DMS53 (cell line): ENCODE measurements at regions not wholly inside any gene's neighbourhood (a gene's known extent, or its start where the extent isn't known, plus 50 kb on each side); places are given as distances from the start of the nearest gene placed in this dataset.

ENCODE experiments used
- DNase-seq: peaks from one replicate; lab custom pipeline; 2025; lab: John Stamatoyannopoulos, UW

DNA sequence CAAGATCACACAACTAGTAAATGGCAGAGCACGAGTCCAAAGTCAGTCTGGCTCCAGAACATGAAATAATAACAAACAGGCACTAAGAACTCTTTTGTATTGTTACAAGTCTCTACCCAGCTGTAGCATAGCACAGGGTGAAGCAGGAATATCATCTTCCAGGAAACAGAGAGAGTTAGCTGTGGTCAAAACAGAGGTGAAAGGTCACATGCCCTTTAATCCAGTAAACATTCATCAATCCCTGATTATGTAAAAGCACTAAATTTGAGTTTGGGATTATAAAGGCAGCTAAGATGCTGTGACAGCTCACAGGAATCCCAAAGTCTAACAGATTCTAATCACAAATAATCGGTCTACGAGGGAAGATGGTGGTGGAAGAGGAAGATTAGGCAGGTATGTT lies 133.0 kb upstream of the ASTN2 start:
- DNase-seq: no peak

GRCh38 chr9:117546894-117547678 lies 132.2 kb upstream of the ASTN2 start:
- peak; percentile 86 for DNase-seq

DNA sequence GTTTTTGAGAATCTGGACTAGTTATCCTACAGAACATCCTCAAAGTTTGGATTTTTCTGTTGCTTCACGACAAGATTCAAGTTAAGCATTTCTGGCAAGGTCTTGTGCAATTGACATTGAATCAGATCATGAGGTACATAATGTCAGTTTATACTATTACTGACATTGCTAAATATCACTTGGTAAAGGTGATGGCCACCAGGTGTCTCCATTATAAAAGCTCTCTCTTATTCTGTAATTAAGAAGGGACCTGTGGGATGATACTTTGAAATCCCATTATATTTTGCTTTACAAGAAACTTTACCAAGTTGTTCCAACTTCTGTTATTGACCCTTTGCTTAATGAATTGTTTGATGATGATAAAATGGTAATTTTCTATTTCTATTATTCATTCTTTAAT lies 131.0 kb upstream of the ASTN2 start:
- peak; percentile 40 for DNase-seq

- no peak for DNase-seq
Observed at GRCh38 chr9:117543089-117543488, 128.2 kb upstream of the ASTN2 start.

DNA sequence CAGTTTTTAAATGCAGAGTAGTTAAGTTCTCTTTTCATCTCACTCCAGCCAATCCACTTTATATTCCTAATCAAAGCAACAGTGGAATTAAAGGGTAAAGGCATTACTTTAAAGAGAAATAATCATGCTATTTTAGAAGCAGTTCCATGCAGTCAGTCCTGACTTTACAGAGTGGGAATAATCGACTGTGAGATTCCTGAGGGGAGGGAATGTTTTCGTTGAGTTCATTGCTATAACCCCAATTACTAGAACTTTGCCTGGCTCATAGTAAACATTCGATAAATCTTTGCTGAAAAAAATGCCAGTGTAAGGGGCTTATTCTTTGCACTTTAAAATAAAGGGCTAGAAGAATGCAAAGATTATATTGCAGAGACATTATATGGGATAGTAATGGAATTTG lies 127.2 kb upstream of the ASTN2 start:
- no peak for DNase-seq

DNA sequence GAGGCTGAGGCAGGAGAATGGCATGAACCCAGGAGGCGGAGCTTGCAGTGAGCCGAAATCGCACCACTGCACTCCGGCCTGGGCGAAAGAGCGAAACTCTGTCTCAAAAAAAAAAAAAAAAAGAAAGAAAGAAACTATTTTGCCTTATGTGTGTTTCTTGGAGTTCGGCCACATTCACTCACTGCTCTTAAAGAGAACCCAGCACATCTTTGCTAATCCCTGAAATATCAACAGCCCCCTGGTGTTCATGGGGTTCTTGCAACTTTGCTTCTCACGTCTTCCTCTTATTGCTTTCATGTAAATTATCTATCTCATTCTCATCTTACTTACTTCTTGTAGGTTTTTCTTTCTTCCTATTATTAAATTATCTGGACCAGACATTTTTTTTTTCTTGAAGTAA lies 126.3 kb upstream of the ASTN2 start:
- no peak for DNase-seq

GRCh38 chr9:117535973-117536372 lies 121.1 kb upstream of the ASTN2 start:
- no peak for DNase-seq

DNA sequence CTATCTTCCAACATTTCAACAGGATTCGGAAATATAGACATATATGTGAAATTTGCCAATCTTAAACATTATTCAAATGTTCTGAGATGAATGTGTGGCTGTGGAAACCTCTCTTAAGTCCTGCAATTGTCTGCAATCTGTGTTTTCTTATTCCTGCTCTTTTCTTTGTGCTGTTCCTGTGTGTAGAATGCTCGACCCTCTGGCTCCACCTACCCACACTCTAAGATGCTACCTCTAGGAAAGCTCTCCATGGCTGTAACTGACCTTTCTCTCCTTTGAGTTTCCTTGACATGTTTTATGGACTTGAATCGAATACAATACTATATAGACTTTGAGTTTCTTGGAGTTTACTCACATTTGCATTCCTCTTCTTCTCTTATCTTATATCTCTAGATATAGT lies 120.6 kb upstream of the ASTN2 start:
- DNase-seq: peak; percentile 10

DNA sequence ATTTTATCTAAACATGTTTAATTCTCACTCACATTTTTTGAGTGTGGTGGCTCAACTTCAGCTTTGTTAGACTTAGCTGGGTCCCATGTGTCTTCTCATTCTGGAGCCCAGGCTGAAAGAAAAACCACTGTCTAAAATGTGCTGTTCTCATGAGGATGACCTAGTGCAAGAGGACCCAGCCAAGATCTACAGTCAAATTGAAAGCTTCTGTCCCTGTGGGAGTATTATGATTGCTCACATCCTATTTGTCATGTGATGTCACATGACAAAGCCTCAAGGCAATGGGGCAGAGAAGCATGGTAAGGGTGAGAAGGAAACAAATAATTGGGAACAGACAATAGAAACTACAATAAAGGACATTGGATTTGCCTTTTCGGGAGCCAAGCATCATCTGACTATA lies 113.4 kb upstream of the ASTN2 start:
- DNase-seq: peak; percentile 12

GRCh38 chr9:117526674-117527073 lies 111.8 kb upstream of the ASTN2 start:
- DNase-seq: peak; percentile 63

- peak; percentile 30 for DNase-seq
Observed at GRCh38 chr9:117523531-117524153, 108.8 kb upstream of the ASTN2 start.

GRCh38 chr9:117521293-117521692 lies 106.4 kb upstream of the ASTN2 start:
- DNase-seq: peak; percentile 5

DNA sequence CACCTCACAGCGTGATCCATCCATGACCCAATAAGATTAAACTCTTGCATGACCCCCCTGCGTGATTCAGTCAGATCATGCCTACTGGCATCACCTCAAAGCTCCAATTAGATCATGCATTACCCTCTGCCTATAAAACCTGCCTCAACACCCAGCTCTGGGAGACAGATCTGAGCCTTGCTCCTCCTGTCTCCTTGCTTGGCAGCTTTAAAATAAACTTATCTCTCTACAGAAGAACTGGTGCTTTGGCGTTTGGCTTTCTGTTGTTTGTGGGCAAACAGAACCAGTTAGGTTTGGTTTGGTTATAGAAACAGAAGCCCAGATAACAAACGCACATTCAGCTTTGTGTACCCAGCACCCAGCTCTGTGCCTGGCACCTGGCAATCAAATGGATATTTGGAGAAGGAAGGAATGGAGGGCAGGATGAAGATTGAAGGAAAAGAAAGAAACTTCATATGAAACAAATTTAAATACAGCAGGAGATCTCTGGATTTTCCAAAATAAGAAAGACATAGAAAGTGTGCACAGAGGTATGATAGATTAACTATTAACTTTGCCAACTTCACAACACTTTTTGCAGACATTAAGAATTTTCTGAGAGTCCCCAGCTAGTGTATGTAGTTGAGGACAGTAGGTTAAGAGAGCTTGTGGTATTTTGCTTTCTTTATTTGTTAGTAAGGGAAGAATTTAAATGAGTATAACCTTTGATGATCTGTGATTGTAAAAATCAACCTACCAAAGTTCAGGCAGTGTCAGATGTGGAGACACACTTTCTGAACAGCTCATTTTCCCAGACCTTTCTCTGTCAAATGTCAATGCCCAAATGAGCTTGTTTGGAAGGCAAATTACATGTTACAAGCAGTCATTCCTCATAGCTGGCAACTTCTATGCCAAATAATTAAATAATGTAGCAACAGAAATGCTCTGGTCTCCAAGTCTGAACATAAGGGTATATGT lies 102.1 kb upstream of the ASTN2 start:
- peak; percentile 91 for DNase-seq

GRCh38 chr9:117511852-117512481 lies 97.1 kb upstream of the ASTN2 start:
- no peak for DNase-seq

- DNase-seq: no peak
Observed at GRCh38 chr9:117496307-117496706, 81.5 kb upstream of the ASTN2 start.

DNA sequence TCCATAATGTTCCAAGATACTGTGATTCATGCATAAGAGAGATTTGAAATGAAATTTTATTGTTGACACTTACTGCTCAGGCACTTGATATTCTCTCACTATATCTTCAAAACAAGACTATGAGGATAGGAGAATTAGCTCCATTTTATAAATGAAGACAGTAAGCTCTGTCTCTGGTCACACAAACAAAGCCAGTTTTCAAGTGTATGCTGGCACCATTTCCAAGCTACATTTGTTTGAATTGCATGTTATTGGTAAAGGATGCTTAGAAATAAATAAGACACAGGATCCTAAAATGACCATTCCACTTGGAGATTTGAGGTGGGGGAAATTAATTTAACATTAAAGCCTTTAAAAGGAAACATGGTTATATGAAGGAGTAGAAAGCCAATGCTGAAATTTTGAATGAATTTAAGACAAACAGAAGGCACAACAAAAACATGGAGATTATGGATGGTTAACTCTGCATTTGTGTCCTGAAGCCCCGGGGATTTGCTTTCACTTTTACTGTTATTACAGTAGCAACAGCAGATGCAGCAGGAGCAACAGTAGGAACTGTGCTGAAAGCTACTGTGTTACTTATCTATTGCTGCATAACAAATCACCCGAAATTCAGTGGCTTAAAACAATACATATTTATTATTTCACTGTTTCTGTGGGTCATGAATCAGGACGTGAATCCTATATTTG lies 79.7 kb upstream of the ASTN2 start:
- DNase-seq: peak; percentile 59

DNA sequence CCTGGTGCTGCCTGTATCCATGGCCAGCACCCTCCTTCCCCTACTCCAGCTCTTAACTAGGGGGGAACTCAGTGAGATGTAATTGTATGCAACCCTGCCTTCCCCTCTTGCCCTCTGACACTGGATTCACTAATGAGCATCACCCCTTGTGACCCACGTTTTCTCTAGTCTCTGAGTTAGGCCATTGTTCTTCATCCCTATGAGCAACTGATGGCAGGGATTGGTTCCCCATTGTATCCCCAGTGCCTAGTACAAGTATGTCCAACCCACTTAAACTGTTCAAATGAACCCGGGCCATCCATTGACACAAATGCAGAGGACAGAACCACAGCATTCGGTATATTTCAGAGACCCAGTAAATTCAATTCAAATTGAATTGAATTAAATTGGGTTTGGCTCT lies 77.6 kb upstream of the ASTN2 start:
- DNase-seq: no peak

- peak; percentile 78 for DNase-seq
Observed at GRCh38 chr9:117491491-117491890, 76.6 kb upstream of the ASTN2 start.

DNA sequence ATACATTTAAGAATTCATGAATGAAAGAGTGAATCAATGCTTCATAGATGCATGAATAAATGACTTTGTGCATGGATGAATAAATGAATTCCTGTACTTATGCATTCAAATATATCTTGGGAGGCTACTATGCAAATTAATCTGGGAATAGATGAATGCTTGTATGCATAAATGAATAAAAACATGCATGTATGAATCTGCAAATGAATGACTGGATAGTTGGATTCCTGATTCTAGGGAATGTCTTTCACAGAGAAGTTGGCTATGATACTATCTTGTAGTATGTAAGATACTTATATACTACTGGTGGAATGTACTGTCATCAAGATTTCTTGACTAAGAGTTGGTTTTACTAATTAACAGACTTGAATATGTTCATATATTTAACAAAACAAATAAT lies 75.3 kb upstream of the ASTN2 start:
- no peak for DNase-seq

DNA sequence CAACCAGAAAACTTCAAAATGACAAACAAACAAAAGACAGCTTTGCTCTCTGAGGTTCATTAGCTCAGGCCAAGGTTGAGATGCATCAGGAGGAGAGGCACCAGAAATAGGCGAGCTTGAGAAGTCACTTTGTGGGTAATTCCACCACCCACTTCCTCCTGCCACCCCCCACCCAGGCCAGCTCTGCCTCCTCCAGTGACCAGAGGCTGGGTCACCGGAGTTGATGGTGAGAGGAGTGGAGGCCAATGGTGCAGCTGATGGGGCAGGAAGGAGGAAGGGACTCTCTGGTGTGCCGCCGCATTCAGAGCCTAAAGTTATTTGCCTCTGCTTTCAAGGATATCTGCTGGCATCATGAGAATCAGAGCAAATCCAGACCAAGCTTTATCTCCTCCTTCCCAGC lies 73.8 kb upstream of the ASTN2 start:
- peak; percentile 53 for DNase-seq

- DNase-seq: peak; percentile 94
Observed at GRCh38 chr9:117487555-117488175, 72.8 kb upstream of the ASTN2 start.
